H1 (cell line): ENCODE measurements at regions not wholly inside any gene's neighbourhood (a gene's known extent, or its start where the extent isn't known, plus 50 kb on each side); places are given as distances from the start of the nearest gene placed in this dataset.

ENCODE experiments used
- CTCF ChIA-PET: fragments of 300-600 bp; sonication (Branson Sonifier 250); formaldehyde crosslinking; loops from one replicate; lab custom pipeline; 2021; ENCODE audit not compliant: partially characterized antibody; lab: Charles Lee
- POLR2A ChIA-PET: fragments of 300-600 bp; sonication (Branson Sonifier 250); formaldehyde crosslinking; loops from one replicate; lab custom pipeline; 2021; ENCODE audit warnings: inconsistent platforms; ENCODE audit not compliant: partially characterized antibody; lab: Charles Lee
- DNase-seq, 2 experiments: peaks; one replicate each; pipeline versions ENCODE4 v3.0.0 to v3.0.0-alpha.2; 2010 to 2022; ENCODE audit warnings: low spot score in 2 of 2, low read depth in 1 of 2, mixed read lengths in 1 of 2
- FAIRE-seq: peaks from 2 replicates; lab custom pipeline; 2011; peaks lifted over from hg19 to GRCh38; lab: Jason Lieb, UNC
- H2AFZ ChIP-seq: 2 replicates; pipeline ENCODE4 v1.8.1; 2012; ENCODE audit warnings: low read length, inconsistent platforms
- H2AK5ac ChIP-seq: 2 replicates; pipeline ENCODE4 v1.6.1; 2013; ENCODE audit warnings: low read depth, low read length
- H2BK120ac ChIP-seq: replicated peaks from 2 replicates; pipeline ENCODE3; 2013; ENCODE audit warnings: low read depth, low read length, inconsistent platforms
- H2BK12ac ChIP-seq: 2 replicates; pipeline ENCODE4 v1.6.1; 2013; ENCODE audit warnings: low read depth, low read length
- H2BK15ac ChIP-seq: 2 replicates; pipeline ENCODE4 v1.6.1; 2013; ENCODE audit warnings: low read length
- H2BK20ac ChIP-seq: 2 replicates; pipeline ENCODE4 v1.6.1; 2013; ENCODE audit warnings: low read length
- H2BK5ac ChIP-seq: 2 replicates; pipeline ENCODE4 v1.6.1; 2013; ENCODE audit warnings: low read depth, low read length
- H3K14ac ChIP-seq: 2 replicates; pipeline ENCODE4 v1.6.1; 2013; ENCODE audit warnings: inconsistent platforms; ENCODE audit not compliant: insufficient read length
- H3K18ac ChIP-seq: 2 replicates; pipeline ENCODE4 v1.6.1; 2013; ENCODE audit warnings: low read length; ENCODE audit errors: extremely low read depth
- H3K23ac ChIP-seq: 2 replicates; pipeline ENCODE4 v1.6.1; 2013; ENCODE audit warnings: inconsistent platforms; ENCODE audit not compliant: insufficient read length
- H3K23me2 ChIP-seq: 2 replicates; pipeline ENCODE4 v1.6.1; 2013; ENCODE audit warnings: low read depth, low read length
- H3K27ac ChIP-seq: 2 replicates; pipeline ENCODE4 v1.6.1; 2011; ENCODE audit warnings: low read depth, low read length, inconsistent platforms
- H3K27me3 ChIP-seq, 4 experiments: replicated peaks in 1 of 4; 1 replicate in 1 of 4; 2 replicates in 3 of 4; pipeline versions ENCODE4 v1.6.1 to v1.8.1; 2011 to 2013; ENCODE audit warnings: low read length in 3 of 4, mild to moderate bottlenecking in 3 of 4, inconsistent platforms in 2 of 4, mixed read lengths in 2 of 4, moderate library complexity in 1 of 4; ENCODE audit not compliant: control insufficient read depth in 3 of 4, insufficient read depth in 3 of 4; ENCODE audit errors: extremely low read depth in 1 of 4
- H3K36me3 ChIP-seq, 4 experiments: 2 replicates each; pipeline versions ENCODE4 v1.6.1 to v1.8.1; 2011 to 2013; ENCODE audit warnings: mild to moderate bottlenecking in 4 of 4, low read length in 3 of 4, moderate library complexity in 2 of 4, control low read depth in 1 of 4, inconsistent platforms in 1 of 4; ENCODE audit not compliant: insufficient read depth in 4 of 4, control insufficient read depth in 2 of 4
- H3K4ac ChIP-seq: replicated peaks from 2 replicates; pipeline ENCODE3; 2013; ENCODE audit warnings: low read length, low read depth, mixed read lengths, inconsistent platforms; ENCODE audit not compliant: insufficient read length
- H3K4me1 ChIP-seq, 4 experiments: replicated peaks in 1 of 4; 1 replicate in 1 of 4; 2 replicates in 3 of 4; pipeline versions ENCODE4 v1.6.1 to v1.8.1; 2011 to 2013; ENCODE audit warnings: low read length in 3 of 4, inconsistent platforms in 2 of 4, mixed read lengths in 1 of 4; ENCODE audit not compliant: insufficient read depth in 4 of 4, control insufficient read depth in 3 of 4
- H3K4me2 ChIP-seq, 2 experiments: 2 replicates each; pipeline versions ENCODE4 v1.6.1 to v1.8.1; 2011 to 2013; ENCODE audit warnings: low read depth in 2 of 2, low read length in 2 of 2, control low read depth in 1 of 2, inconsistent platforms in 1 of 2, mild to moderate bottlenecking in 1 of 2; ENCODE audit not compliant: insufficient read depth in 1 of 2
- H3K4me3 ChIP-seq, 4 experiments: fragments of 200-600, 300-600 bp in 1 of 4; sonication (generic), shearing (Covaris generic), sonication (Bioruptor Twin) in 1 of 4; 2 replicates each; pipeline versions ENCODE4 v1.5.1 to v1.8.1; 2011 to 2016; ENCODE audit warnings: low read length in 4 of 4, low read depth in 3 of 4, control low read depth in 2 of 4, inconsistent platforms in 2 of 4, mild to moderate bottlenecking in 2 of 4, mixed read lengths in 1 of 4, moderate library complexity in 1 of 4; ENCODE audit not compliant: insufficient read depth in 2 of 4; ENCODE audit errors: extremely low read depth in 1 of 4
- H3K56ac ChIP-seq: replicated peaks from 2 replicates; pipeline ENCODE3; 2013; ENCODE audit warnings: low read depth, mild to moderate bottlenecking, mixed read lengths, low read length, inconsistent platforms; ENCODE audit not compliant: insufficient read length
- H3K79me1 ChIP-seq: 2 replicates; pipeline ENCODE4 v1.6.1; 2013; ENCODE audit warnings: low read depth, low read length, control low read depth
- H3K79me2 ChIP-seq, 2 experiments: 2 replicates each; pipeline versions ENCODE4 v1.6.1 to v1.8.1; 2012 to 2013; ENCODE audit warnings: low read length in 2 of 2, mild to moderate bottlenecking in 2 of 2, inconsistent platforms in 1 of 2; ENCODE audit not compliant: insufficient read depth in 2 of 2, control insufficient read depth in 1 of 2
- H3K9ac ChIP-seq, 4 experiments: replicated peaks in 1 of 4; 1 replicate in 1 of 4; 2 replicates in 3 of 4; pipeline versions ENCODE4 v1.6.1 to v1.8.1; 2011 to 2013; ENCODE audit warnings: low read depth in 3 of 4, low read length in 3 of 4, control low read depth in 2 of 4, mild to moderate bottlenecking in 2 of 4, moderate library complexity in 2 of 4, inconsistent platforms in 1 of 4; ENCODE audit errors: extremely low read depth in 1 of 4
- H3K9me3 ChIP-seq, 2 experiments: 2 replicates each; pipeline versions ENCODE4 v1.6.1 to v1.8.1; 2012 to 2013; ENCODE audit warnings: mild to moderate bottlenecking in 2 of 2, moderate library complexity in 2 of 2, control low read depth in 1 of 2, inconsistent platforms in 1 of 2, low read depth in 1 of 2, low read length in 1 of 2, mixed read lengths in 1 of 2; ENCODE audit not compliant: insufficient read depth in 2 of 2
- H4K20me1 ChIP-seq, 2 experiments: replicated peaks in 1 of 2; 2 replicates each; pipeline versions ENCODE3 to v1.8.1; 2011 to 2013; ENCODE audit warnings: inconsistent platforms in 2 of 2, low read length in 2 of 2, mild to moderate bottlenecking in 1 of 2; ENCODE audit not compliant: insufficient read depth in 2 of 2, control insufficient read depth in 1 of 2
- H4K5ac ChIP-seq: 2 replicates; pipeline ENCODE4 v1.6.1; 2013; ENCODE audit warnings: low read length, low read depth, mixed read lengths, inconsistent platforms; ENCODE audit not compliant: insufficient read length
- H4K8ac ChIP-seq: 2 replicates; pipeline ENCODE4 v1.8.0; 2013; ENCODE audit warnings: mild to moderate bottlenecking, moderate library complexity, low read length, inconsistent platforms; ENCODE audit not compliant: insufficient read depth; ENCODE audit errors: extremely low read depth
- H4K91ac ChIP-seq: replicated peaks from 2 replicates; pipeline ENCODE3; 2013; ENCODE audit warnings: low read length, mixed read lengths, inconsistent platforms; ENCODE audit not compliant: insufficient read length
- ATF3 ChIP-seq: IDR thresholded peaks from 2 replicates; pipeline ENCODE4 v1.6.1; 2011; ENCODE audit warnings: low read depth, mild to moderate bottlenecking, low read length; ENCODE audit not compliant: insufficient read depth
- RNF2 ChIP-seq: fragments of 200-900, 300-1000 bp; sonication (generic); IDR thresholded peaks from 2 replicates; pipeline ENCODE4 v1.7.1; 2016; ENCODE audit warnings: borderline replicate concordance, low read depth, mild to moderate bottlenecking, antibody characterized with exemption, low read length; ENCODE audit not compliant: poor library complexity, severe bottlenecking; ENCODE audit errors: missing control alignments
- WGBS, 2 experiments: shearing (Covaris generic) in 1 of 2; methylation state at CpG; one replicate each; pipeline versions ENCODE4 v1.1.6 to v1.1.7; 2013 to 2015; ENCODE audit warnings: low lambda C conversion rate in 2 of 2, mixed read lengths in 2 of 2, inconsistent platforms in 1 of 2, low coverage in 1 of 2, missing lambda C conversion rate in 1 of 2; ENCODE audit not compliant: insufficient replicate concordance in 2 of 2, insufficient coverage in 1 of 2, insufficient read length in 1 of 2; ENCODE audit errors: extremely low coverage in 1 of 2, missing lambda C conversion rate in 1 of 2; 5-methylcytosine and 5-hydroxymethylcytosine counted together

GRCh38 chr10:4111643-4112042 is 326.6 kb upstream of the KLF6 start:
- no peaks in the 10 kb centered on the region for H3K4me1 ChIP-seq
- no peak overlapping the region for H3K4me3 ChIP-seq
- ChIA-PET POLR2A (no interaction called here), CTCF (no interaction called here)
- H2BK20ac ChIP-seq = no peak overlapping the region
- no peak overlapping the region for H2BK15ac ChIP-seq
- H3K27me3 ChIP-seq = no peaks in the 10 kb centered on the region
- no peak overlapping the region for H2AFZ ChIP-seq
- H3K23me2 ChIP-seq = no peaks in the 10 kb centered on the region; the same call in 1 of the 2 replicates
- no peak overlapping the region for H4K91ac ChIP-seq
- H2BK12ac ChIP-seq = no peak overlapping the region
- H3K9ac ChIP-seq = no peak overlapping the region
- no peaks in the 10 kb centered on the region for H3K79me1 ChIP-seq
- no peak overlapping the region for H3K27ac ChIP-seq
- FAIRE-seq = no peak
- no peak overlapping the region for H4K5ac ChIP-seq
- no peak overlapping the region for H3K18ac ChIP-seq
- no peak overlapping the region for H2BK120ac ChIP-seq
- no peak overlapping the region for H3K14ac ChIP-seq
- H3K36me3 ChIP-seq = no peaks in the 10 kb centered on the region
- H3K56ac ChIP-seq = no peak overlapping the region
- H3K4me2 ChIP-seq = no peak overlapping the region
- no peak overlapping the region for H4K8ac ChIP-seq
- no peaks in the 10 kb centered on the region for H4K20me1 ChIP-seq
- TF ChIP-seq RNF2 = no peak
- TF ChIP-seq ATF3 = no peak
- no peak overlapping the region for H3K23ac ChIP-seq
- no peaks in the 10 kb centered on the region; a peak in 1 of 4 replicates for H3K9me3 ChIP-seq
- H3K4ac ChIP-seq = no peak overlapping the region
- no peaks in the 10 kb centered on the region for H3K79me2 ChIP-seq
- WGBS, 2 experiments = 81% methylated on average over 1 of the region's 1 CpG; no CpG with 5 or more reads in 1 of the 2 experiments
- DNase-seq = no peak
- H2BK5ac ChIP-seq = no peak overlapping the region
- H2AK5ac ChIP-seq = no peak overlapping the region
